ENCODE measurements at regions not wholly inside any gene's neighbourhood (a gene's known extent, or its start where the extent isn't known, plus 50 kb on each side); places are given as distances from the start of the nearest gene placed in this dataset.

DNA sequence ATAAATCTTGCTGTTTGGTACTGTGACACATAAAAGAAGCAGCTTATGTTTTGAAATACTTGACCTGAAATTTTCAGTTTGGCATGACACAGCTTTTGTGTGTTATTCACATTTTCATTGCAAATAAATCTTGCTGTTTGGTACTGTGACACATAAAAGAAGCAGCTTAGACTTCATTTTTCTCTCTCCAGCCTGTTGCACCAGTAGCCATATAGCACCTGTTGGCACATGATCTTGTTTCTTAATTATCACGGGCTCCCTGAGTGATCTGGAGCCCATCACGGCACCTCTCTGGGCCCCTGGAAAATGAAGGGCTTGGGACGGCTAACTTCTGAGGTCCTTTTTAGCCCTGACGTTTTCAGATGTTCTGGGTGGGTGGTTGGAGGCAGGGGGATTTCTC lies 77.4 kb upstream of the SLCO3A1 start:
- DNase-seq (ENCODE audit: low read depth in 6 of 9, low spot score in 9 of 9), result no peak
- no peaks in the 10 kb centered on the region for H3K36me3 ChIP-seq (ENCODE audit: control insufficient read depth in 2 of 2, insufficient read depth in 2 of 2, low read length in 1 of 2)
- H3K27ac ChIP-seq (ENCODE audit: low read depth in 1 of 2, low read length in 1 of 2), result no peak overlapping the region
- no peaks in the 10 kb centered on the region for H3K27me3 ChIP-seq (ENCODE audit: control insufficient read depth in 2 of 2, insufficient read depth in 1 of 2, low read length in 1 of 2)
- no peaks in the 10 kb centered on the region for H3K4me1 ChIP-seq (ENCODE audit: control insufficient read depth in 2 of 2, insufficient read depth in 2 of 2, low read length in 2 of 2)
- H3K9me3 ChIP-seq (ENCODE audit: control insufficient read depth in 2 of 2, insufficient read depth in 1 of 2, low read length in 1 of 2), result no peaks in the 10 kb centered on the region
- no peak overlapping the region for H3K4me3 ChIP-seq (ENCODE audit: low read length in 2 of 2)
- WGBS, result 66% methylated on average over 4 of the region's 4 CpGs

DNA sequence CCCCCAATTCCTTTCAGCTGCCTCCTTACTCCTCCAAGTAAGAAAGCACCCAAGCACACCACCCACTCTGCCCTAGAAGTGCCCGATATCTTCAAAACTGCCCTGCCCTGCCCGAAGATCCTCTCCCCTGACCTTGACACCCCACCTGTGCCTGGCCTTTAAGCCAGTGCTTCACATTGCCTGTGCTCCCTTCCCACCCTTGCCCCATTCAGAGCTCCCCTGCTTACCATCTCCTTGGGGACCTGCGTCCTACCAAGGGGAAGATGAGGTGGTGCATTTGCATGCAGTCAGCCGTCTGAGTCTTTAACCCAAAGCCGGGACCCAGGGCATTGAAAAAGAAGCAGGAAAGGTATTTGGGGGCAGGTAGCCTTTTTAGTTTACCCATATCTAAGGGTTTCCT lies 73.5 kb upstream of the SLCO3A1 start:
- no peaks in the 10 kb centered on the region for H3K36me3 ChIP-seq (ENCODE audit: control insufficient read depth in 2 of 2, insufficient read depth in 2 of 2, low read length in 1 of 2)
- no peak overlapping the region for H3K27ac ChIP-seq (ENCODE audit: low read depth in 1 of 2, low read length in 1 of 2)
- no peaks in the 10 kb centered on the region for H3K27me3 ChIP-seq (ENCODE audit: control insufficient read depth in 2 of 2, insufficient read depth in 1 of 2, low read length in 1 of 2)
- H3K9me3 ChIP-seq (ENCODE audit: control insufficient read depth in 2 of 2, insufficient read depth in 1 of 2, low read length in 1 of 2), result no peaks in the 10 kb centered on the region
- no peaks in the 10 kb centered on the region for H3K4me1 ChIP-seq (ENCODE audit: control insufficient read depth in 2 of 2, insufficient read depth in 2 of 2, low read length in 2 of 2)
- H3K4me3 ChIP-seq (ENCODE audit: low read length in 2 of 2), result no peak overlapping the region
- 93% methylated on average over 5 of the region's 5 CpGs for WGBS
- no peak for DNase-seq (ENCODE audit: low read depth in 6 of 9, low spot score in 9 of 9)

DNA sequence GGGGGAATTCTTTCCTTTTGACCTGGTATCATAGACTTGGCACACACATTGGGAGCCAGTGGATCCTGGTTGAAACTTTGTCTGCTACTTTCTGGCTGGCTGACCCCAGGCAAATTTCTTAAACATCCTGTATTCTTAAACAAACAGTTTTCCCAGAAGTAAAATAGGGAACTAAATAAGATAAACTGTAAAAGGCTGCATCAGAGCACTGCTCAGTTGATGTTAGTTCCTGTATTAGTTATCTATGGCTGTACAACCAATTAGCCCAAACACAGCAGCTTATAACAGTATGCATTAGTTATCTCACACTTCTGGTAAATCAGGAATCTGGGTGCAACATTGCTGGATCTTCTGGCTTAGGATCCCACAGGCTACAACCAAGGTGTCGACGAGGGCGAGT lies 73.1 kb upstream of the SLCO3A1 start:
- H3K27ac ChIP-seq (ENCODE audit: low read depth in 1 of 2, low read length in 1 of 2), result no peak overlapping the region
- no peaks in the 10 kb centered on the region for H3K9me3 ChIP-seq (ENCODE audit: control insufficient read depth in 2 of 2, insufficient read depth in 1 of 2, low read length in 1 of 2)
- 98% methylated on average over 3 of the region's 3 CpGs for WGBS

DNA sequence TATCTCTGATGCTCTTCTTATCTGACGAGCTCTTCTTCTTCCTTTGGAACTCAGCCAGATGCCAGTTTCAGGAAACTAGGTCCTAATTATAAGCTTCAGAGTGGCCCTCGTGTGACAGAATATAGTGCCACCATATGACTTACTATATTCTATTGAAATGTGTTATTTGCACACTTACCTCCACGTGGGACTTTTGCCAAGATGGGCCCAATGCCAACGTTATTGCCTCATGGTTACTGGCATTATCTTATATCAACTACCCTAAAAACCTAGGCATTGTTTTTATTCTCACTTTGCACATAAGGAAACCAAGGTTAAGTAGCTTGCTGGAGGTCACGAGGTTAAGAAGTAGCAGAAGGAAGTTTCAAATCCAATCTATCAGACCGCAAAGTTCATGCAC lies 71.3 kb upstream of the SLCO3A1 start:
- H3K4me3 ChIP-seq (ENCODE audit: low read length in 2 of 2), result no peak overlapping the region
- H3K27ac ChIP-seq (ENCODE audit: low read depth in 1 of 2, low read length in 1 of 2), result no peak overlapping the region
- no peak for DNase-seq (ENCODE audit: low read depth in 6 of 9, low spot score in 9 of 9)
- H3K36me3 ChIP-seq (ENCODE audit: control insufficient read depth in 2 of 2, insufficient read depth in 2 of 2, low read length in 1 of 2), result no peaks in the 10 kb centered on the region
- H3K4me1 ChIP-seq (ENCODE audit: control insufficient read depth in 2 of 2, insufficient read depth in 2 of 2, low read length in 2 of 2), result no peaks in the 10 kb centered on the region
- H3K27me3 ChIP-seq (ENCODE audit: control insufficient read depth in 2 of 2, insufficient read depth in 1 of 2, low read length in 1 of 2), result no peaks in the 10 kb centered on the region
- no peaks in the 10 kb centered on the region for H3K9me3 ChIP-seq (ENCODE audit: control insufficient read depth in 2 of 2, insufficient read depth in 1 of 2, low read length in 1 of 2)
- 71% methylated on average over 6 of the region's 6 CpGs for WGBS

More for the DNA sequence above, 73.1 kb upstream of the SLCO3A1 start:
- Histone ChIP-seq H3K36me3 (ENCODE audit: control insufficient read depth in 2 of 2, insufficient read depth in 2 of 2, low read length in 1 of 2) (no peaks in the 10 kb centered on the region), H3K4me1 (ENCODE audit: control insufficient read depth in 2 of 2, insufficient read depth in 2 of 2, low read length in 2 of 2) (no peaks in the 10 kb centered on the region), H3K4me3 (ENCODE audit: low read length in 2 of 2) (no peak overlapping the region), H3K27me3 (ENCODE audit: control insufficient read depth in 2 of 2, insufficient read depth in 1 of 2, low read length in 1 of 2) (no peaks in the 10 kb centered on the region)
- no peak for DNase-seq (ENCODE audit: low read depth in 6 of 9, low spot score in 9 of 9)

DNA sequence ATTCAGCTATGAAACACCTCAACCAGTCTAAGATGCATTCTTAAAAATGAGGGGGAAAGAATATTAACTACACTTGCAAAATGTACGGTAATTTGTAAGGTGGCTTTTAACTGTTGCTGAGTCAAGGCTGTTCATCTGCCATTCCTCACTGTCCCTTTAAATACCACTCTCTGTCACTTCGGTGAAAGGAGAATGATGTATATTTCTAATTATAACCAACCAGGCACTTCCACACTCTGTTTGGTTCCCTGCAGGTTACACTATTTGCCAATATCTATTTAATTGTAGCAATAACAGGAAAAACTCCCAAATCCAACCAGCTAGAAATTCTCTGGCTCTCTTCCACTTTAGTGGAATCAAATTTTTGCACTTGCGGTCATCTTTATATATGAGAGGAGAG lies 70.5 kb upstream of the SLCO3A1 start:
- Histone ChIP-seq H3K4me1 (ENCODE audit: control insufficient read depth in 2 of 2, insufficient read depth in 2 of 2, low read length in 2 of 2) (no peaks in the 10 kb centered on the region), H3K4me3 (ENCODE audit: low read length in 2 of 2) (no peak overlapping the region), H3K27ac (ENCODE audit: low read depth in 1 of 2, low read length in 1 of 2) (no peak overlapping the region), H3K27me3 (ENCODE audit: control insufficient read depth in 2 of 2, insufficient read depth in 1 of 2, low read length in 1 of 2) (no peaks in the 10 kb centered on the region), H3K9me3 (ENCODE audit: control insufficient read depth in 2 of 2, insufficient read depth in 1 of 2, low read length in 1 of 2) (no peaks in the 10 kb centered on the region), H3K36me3 (ENCODE audit: control insufficient read depth in 2 of 2, insufficient read depth in 2 of 2, low read length in 1 of 2) (no peaks in the 10 kb centered on the region)
- WGBS, result 95% methylated on average over 3 of the region's 3 CpGs
- no peak for DNase-seq (ENCODE audit: low read depth in 6 of 9, low spot score in 9 of 9)

DNA sequence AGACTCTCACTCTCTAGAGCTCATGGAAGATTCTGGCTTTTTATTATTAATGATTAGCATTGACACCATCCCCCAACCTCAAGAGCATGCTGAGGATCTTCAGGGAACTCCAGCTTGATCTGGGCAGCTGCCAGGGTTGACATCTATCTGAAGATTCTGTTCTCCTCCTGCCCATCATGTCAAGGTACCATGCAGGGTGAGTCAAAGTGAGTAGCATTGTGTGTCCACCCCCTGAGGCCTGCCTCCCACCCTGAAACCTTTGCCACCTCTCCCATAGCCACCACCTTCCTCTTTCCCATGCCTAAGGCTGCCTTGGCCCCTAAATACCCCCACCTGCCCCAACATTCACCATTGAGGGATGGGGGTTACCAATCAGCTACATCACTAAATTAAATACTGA lies 70.1 kb upstream of the SLCO3A1 start:
- no peaks in the 10 kb centered on the region for H3K27me3 ChIP-seq (ENCODE audit: control insufficient read depth in 2 of 2, insufficient read depth in 1 of 2, low read length in 1 of 2)
- no peak for DNase-seq (ENCODE audit: low read depth in 6 of 9, low spot score in 9 of 9)
- no peaks in the 10 kb centered on the region for H3K4me1 ChIP-seq (ENCODE audit: control insufficient read depth in 2 of 2, insufficient read depth in 2 of 2, low read length in 2 of 2)
- H3K9me3 ChIP-seq (ENCODE audit: control insufficient read depth in 2 of 2, insufficient read depth in 1 of 2, low read length in 1 of 2), result no peaks in the 10 kb centered on the region
- H3K27ac ChIP-seq (ENCODE audit: low read depth in 1 of 2, low read length in 1 of 2), result no peak overlapping the region
- no peak overlapping the region for H3K4me3 ChIP-seq (ENCODE audit: low read length in 2 of 2)
- no peaks in the 10 kb centered on the region for H3K36me3 ChIP-seq (ENCODE audit: control insufficient read depth in 2 of 2, insufficient read depth in 2 of 2, low read length in 1 of 2)

DNA sequence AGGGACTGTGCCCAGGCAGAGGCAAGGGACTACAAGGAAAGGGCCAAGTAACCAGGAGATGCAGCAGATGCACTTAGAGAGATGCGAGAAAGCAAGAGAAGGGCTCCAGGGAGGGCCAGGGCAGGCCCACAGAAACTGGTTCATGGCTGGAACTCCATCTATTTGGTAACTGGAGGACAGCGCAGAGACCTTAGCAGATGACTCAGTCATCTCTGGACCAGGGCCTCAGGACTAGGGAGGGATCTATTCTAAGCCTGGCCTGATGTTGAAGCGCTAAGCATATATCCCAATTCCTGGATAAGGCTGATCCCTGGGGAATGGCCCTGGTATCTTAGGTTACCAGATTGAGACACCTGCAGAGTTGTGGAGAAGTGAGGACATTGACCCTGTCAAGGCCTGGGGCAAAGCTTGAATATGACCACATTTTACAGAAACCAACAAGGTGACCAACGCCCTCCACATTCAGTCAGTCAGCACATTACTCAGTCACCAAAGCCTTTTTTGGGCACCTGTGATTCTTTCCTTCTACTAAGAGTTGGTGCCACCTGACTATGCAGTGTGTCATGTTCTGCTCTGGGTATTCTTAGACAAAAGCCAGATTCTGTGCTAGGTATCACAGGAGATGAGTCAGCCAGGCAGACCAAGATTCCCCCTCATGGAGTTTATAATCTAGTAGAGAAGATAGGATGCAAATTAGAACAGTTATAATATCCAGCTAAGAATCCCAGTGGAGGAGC lies 68.4 kb upstream of the SLCO3A1 start:
- Histone ChIP-seq H3K9me3 (ENCODE audit: control insufficient read depth in 2 of 2, insufficient read depth in 1 of 2, low read length in 1 of 2) (no peaks in the 10 kb centered on the region), H3K27ac (ENCODE audit: low read depth in 1 of 2, low read length in 1 of 2) (no peak overlapping the region), H3K4me3 (ENCODE audit: low read length in 2 of 2) (no peak overlapping the region), H3K4me1 (ENCODE audit: control insufficient read depth in 2 of 2, insufficient read depth in 2 of 2, low read length in 2 of 2) (no peaks in the 10 kb centered on the region), H3K36me3 (ENCODE audit: control insufficient read depth in 2 of 2, insufficient read depth in 2 of 2, low read length in 1 of 2) (no peaks in the 10 kb centered on the region), H3K27me3 (ENCODE audit: control insufficient read depth in 2 of 2, insufficient read depth in 1 of 2, low read length in 1 of 2) (no peaks in the 10 kb centered on the region)
- no peak for DNase-seq (ENCODE audit: low read depth in 6 of 9, low spot score in 9 of 9)
- whole genome bisulfite sequencing, result 97% methylated on average over 4 of the region's 4 CpGs

DNA sequence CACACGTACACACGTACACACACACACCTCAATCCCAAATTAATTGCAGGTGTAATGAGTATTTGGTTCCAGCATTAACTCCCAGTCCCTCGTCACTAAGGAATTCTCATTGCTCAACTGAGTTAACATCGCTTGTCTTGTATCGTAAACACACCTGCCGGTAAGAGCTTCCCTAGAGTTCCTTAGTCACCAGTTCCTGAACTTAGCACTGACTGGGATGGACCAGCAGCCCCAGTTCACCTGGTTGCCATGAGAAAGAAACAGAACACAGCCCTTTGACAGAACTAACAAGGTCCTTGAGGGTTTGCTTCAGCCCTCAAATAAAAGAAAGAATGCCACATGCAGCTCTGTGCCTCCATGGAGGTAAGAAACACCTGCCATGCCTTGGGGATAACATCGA lies 66.3 kb upstream of the SLCO3A1 start:
- H3K27ac ChIP-seq (ENCODE audit: low read depth in 1 of 2, low read length in 1 of 2), result no peak overlapping the region
- H3K36me3 ChIP-seq (ENCODE audit: control insufficient read depth in 2 of 2, insufficient read depth in 2 of 2, low read length in 1 of 2), result no peaks in the 10 kb centered on the region
- no peak for DNase-seq (ENCODE audit: low read depth in 6 of 9, low spot score in 9 of 9)
- H3K4me1 ChIP-seq (ENCODE audit: control insufficient read depth in 2 of 2, insufficient read depth in 2 of 2, low read length in 2 of 2), result no peaks in the 10 kb centered on the region
- H3K9me3 ChIP-seq (ENCODE audit: control insufficient read depth in 2 of 2, insufficient read depth in 1 of 2, low read length in 1 of 2), result no peaks in the 10 kb centered on the region
- H3K27me3 ChIP-seq (ENCODE audit: control insufficient read depth in 2 of 2, insufficient read depth in 1 of 2, low read length in 1 of 2), result no peaks in the 10 kb centered on the region
- no peak overlapping the region for H3K4me3 ChIP-seq (ENCODE audit: low read length in 2 of 2)
- WGBS, result 97% methylated on average over 7 of the region's 7 CpGs

DNA sequence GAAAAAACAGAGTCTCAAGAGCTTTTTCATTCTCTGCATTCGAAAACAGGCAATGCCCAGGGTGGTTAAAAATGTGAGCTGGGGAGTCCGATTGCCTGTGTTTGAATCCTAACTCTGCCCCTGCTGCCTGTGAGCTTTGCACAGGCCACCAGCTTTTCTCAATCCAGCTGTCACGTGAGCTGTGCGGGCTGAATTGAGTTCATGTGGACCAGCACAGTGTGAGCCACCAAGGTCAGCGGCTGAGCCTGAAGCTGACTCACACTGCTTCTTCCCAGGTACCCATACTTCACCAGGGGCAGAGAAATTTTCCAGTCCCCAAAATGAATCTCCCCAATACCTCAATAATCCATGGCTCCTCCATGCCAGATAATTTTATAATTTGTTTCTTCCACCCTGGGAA lies 64.4 kb upstream of the SLCO3A1 start:
- Histone ChIP-seq H3K4me1 (ENCODE audit: control insufficient read depth in 2 of 2, insufficient read depth in 2 of 2, low read length in 2 of 2) (no peaks in the 10 kb centered on the region), H3K27ac (ENCODE audit: low read depth in 1 of 2, low read length in 1 of 2) (no peak overlapping the region), H3K27me3 (ENCODE audit: control insufficient read depth in 2 of 2, insufficient read depth in 1 of 2, low read length in 1 of 2) (no peaks in the 10 kb centered on the region), H3K9me3 (ENCODE audit: control insufficient read depth in 2 of 2, insufficient read depth in 1 of 2, low read length in 1 of 2) (no peaks in the 10 kb centered on the region), H3K4me3 (ENCODE audit: low read length in 2 of 2) (no peak overlapping the region), H3K36me3 (ENCODE audit: control insufficient read depth in 2 of 2, insufficient read depth in 2 of 2, low read length in 1 of 2) (no peaks in the 10 kb centered on the region)
- no peak for DNase-seq (ENCODE audit: low read depth in 6 of 9, low spot score in 9 of 9)
- WGBS, result 98% methylated on average over 5 of the region's 5 CpGs

DNA sequence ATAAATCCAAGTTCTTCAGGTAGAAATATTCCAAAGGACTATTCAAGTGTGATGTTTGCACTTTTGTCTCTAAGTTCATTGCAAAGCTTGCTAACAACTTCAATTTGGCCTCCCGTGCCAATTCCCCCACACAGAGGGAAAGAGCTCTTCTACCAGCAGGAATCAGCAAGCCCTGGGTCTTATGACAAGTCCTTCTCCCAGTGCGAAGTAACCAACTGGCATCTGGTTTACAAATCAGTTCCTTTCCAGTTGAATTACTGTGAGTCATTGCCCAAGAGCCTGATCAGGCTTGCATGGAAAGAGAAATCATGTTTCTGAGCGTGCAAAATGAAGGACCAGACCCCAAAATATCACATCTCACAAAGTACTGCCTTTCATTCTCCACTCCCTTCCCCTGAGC lies 62.7 kb upstream of the SLCO3A1 start:
- Histone ChIP-seq H3K4me3 (ENCODE audit: low read length in 2 of 2) (no peak overlapping the region), H3K27ac (ENCODE audit: low read depth in 1 of 2, low read length in 1 of 2) (no peak overlapping the region)
- WGBS, result 94% methylated on average over 3 of the region's 3 CpGs

More for the DNA sequence above, 62.7 kb upstream of the SLCO3A1 start:
- Histone ChIP-seq H3K36me3 (ENCODE audit: control insufficient read depth in 2 of 2, insufficient read depth in 2 of 2, low read length in 1 of 2) (no peaks in the 10 kb centered on the region), H3K4me1 (ENCODE audit: control insufficient read depth in 2 of 2, insufficient read depth in 2 of 2, low read length in 2 of 2) (no peaks in the 10 kb centered on the region), H3K27me3 (ENCODE audit: control insufficient read depth in 2 of 2, insufficient read depth in 1 of 2, low read length in 1 of 2) (no peaks in the 10 kb centered on the region), H3K9me3 (ENCODE audit: control insufficient read depth in 2 of 2, insufficient read depth in 1 of 2, low read length in 1 of 2) (no peaks in the 10 kb centered on the region)
- DNase-seq (ENCODE audit: low read depth in 6 of 9, low spot score in 9 of 9), result peak in 1 of 9 donors; percentile 3
